K562 (cell line): ENCODE measurements at regions not wholly inside any gene's neighbourhood (a gene's known extent, or its start where the extent isn't known, plus 50 kb on each side); places are given as distances from the start of the nearest gene placed in this dataset.

Experiments
- EZH2 ChIP-seq: IDR thresholded peaks from 2 replicates; pipeline ENCODE4 v1.6.1; 2012; ENCODE audit warnings: low read depth, mild to moderate bottlenecking, inconsistent platforms, low read length, borderline replicate concordance
- NCOA2 ChIP-seq, 2 experiments: fragments of 450-650 bp; IDR thresholded peaks; 2 replicates each; pipeline ENCODE4 v1.6.1; 2018; ENCODE audit warnings: mild to moderate bottlenecking in 2 of 2, moderate library complexity in 1 of 2; ENCODE audit not compliant: partially characterized antibody in 2 of 2
- POLR2A ChIP-seq: fragments of 450-650 bp; conservative IDR thresholded peaks from 2 replicates; pipeline ENCODE4 v1.6.1; 2016
- ZNF143 ChIP-seq: sonication (generic); formaldehyde crosslinking; IDR thresholded peaks from 2 replicates; pipeline ENCODE4 v1.9.0; 2022; ENCODE audit warnings: mild to moderate bottlenecking, missing genetic modification reagents
- ZNF431 ChIP-seq: sonication (generic); formaldehyde crosslinking; IDR thresholded peaks from 2 replicates; pipeline ENCODE4 v1.8.0; 2022; ENCODE audit warnings: mild to moderate bottlenecking, missing genetic modification reagents
- TF ChIP-seq, protein P1 (sequence below), 2 experiments: fragments of 450-650 bp in 1 of 2; sonication (generic) in 1 of 2; formaldehyde crosslinking in 1 of 2; IDR thresholded peaks in 1 of 2; conservative IDR thresholded peaks in 1 of 2; 2 replicates each; pipeline versions ENCODE4 v1.6.1 to v1.8.1; 2016 to 2023; ENCODE audit warnings: mild to moderate bottlenecking in 2 of 2, moderate library complexity in 2 of 2, inconsistent platforms in 1 of 2, missing genetic modification reagents in 1 of 2
- TF ChIP-seq, protein P2 (sequence below): sonication (generic); formaldehyde crosslinking; IDR thresholded peaks from 2 replicates; pipeline ENCODE4 v1.9.0; 2022; ENCODE audit warnings: mild to moderate bottlenecking, missing genetic modification reagents
- TF ChIP-seq, protein P3 (sequence below): fragments of 250-450 bp; sonication (Bioruptor Pico); IDR thresholded peaks from 2 replicates; pipeline ENCODE4 v1.4.0; 2020; ENCODE audit warnings: mild to moderate bottlenecking, moderate library complexity
- TF ChIP-seq, protein P4 (sequence below): fragments of 200-800 bp; sonication (Bioruptor generic); IDR thresholded peaks from 2 replicates; pipeline ENCODE4 v1.6.1; 2017; ENCODE audit warnings: missing genetic modification characterization, missing compliant biosample characterization

DNA sequence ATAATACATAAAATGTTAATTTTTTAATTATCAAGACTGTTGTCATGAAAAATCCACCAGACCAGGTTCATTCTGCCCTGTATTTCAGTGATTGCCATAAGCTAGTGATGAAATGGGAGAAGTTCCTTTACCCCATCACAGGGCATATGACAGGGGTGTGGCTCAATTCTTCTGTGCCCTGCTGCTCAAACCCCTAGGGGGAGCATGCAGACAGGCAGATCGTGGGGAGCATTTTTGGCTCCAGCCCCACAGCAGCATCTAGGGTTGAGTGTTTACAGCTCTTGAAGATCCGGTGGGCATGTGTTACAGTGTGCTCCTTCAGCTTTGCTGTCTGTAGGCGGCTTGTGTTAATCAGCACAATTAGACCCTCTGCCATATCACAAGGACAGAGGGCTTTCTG lies 700.7 kb downstream of the PCDH18 start:
- TF ChIP-seq POLR2A (no peak), NCOA2 (IDR thresholded peaks at IDR 0.05; ENCODE audit: partially characterized antibody in 2 of 2) (no peak), EZH2 (no peak), ZNF431 (CRISPR knock-in tag) (no peak), ZNF143 (CRISPR knock-in tag) (no peak)
- TF ChIP-seq, protein P1, sequence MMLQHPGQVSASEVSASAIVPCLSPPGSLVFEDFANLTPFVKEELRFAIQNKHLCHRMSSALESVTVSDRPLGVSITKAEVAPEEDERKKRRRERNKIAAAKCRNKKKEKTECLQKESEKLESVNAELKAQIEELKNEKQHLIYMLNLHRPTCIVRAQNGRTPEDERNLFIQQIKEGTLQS (IDR thresholded peaks at IDR 0.05) = no peak
- TF ChIP-seq, protein P1 (CRISPR knock-in tag; conservative IDR thresholded peaks at IDR 0.05) = no peak
- TF ChIP-seq, protein P2, sequence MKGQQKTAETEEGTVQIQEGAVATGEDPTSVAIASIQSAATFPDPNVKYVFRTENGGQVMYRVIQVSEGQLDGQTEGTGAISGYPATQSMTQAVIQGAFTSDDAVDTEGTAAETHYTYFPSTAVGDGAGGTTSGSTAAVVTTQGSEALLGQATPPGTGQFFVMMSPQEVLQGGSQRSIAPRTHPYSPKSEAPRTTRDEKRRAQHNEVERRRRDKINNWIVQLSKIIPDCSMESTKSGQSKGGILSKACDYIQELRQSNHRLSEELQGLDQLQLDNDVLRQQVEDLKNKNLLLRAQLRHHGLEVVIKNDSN (CRISPR knock-in tag) = no peak
- TF ChIP-seq, protein P3, sequence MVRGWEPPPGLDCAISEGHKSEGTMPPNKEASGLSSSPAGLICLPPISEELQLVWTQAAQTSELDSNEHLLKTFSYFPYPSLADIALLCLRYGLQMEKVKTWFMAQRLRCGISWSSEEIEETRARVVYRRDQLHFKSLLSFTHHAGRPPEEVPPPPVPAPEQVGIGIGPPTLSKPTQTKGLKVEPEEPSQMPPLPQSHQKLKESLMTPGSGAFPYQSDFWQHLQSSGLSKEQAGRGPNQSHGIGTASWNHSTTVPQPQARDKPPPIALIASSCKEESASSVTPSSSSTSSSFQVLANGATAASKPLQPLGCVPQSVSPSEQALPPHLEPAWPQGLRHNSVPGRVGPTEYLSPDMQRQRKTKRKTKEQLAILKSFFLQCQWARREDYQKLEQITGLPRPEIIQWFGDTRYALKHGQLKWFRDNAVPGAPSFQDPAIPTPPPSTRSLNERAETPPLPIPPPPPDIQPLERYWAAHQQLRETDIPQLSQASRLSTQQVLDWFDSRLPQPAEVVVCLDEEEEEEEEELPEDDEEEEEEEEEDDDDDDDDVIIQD (CRISPR knock-in tag) = no peak
- TF ChIP-seq, protein P4, sequence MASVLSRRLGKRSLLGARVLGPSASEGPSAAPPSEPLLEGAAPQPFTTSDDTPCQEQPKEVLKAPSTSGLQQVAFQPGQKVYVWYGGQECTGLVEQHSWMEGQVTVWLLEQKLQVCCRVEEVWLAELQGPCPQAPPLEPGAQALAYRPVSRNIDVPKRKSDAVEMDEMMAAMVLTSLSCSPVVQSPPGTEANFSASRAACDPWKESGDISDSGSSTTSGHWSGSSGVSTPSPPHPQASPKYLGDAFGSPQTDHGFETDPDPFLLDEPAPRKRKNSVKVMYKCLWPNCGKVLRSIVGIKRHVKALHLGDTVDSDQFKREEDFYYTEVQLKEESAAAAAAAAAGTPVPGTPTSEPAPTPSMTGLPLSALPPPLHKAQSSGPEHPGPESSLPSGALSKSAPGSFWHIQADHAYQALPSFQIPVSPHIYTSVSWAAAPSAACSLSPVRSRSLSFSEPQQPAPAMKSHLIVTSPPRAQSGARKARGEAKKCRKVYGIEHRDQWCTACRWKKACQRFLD = no peak
